ENCODE measurements at regions not wholly inside any gene's neighbourhood (a gene's known extent, or its start where the extent isn't known, plus 50 kb on each side); places are given as distances from the start of the nearest gene placed in this dataset.

- TF ChIP-seq CTCF (IDR thresholded peaks at IDR 0.05; ENCODE audit: low read length) (no peak), EZH2 (IDR thresholded peaks at IDR 0.05; ENCODE audit: borderline replicate concordance, low read length) (no peak)
Observed at GRCh38 chr3:7812490-7812889, 689.1 kb upstream of the LMCD1 start.

All from OCI-LY1 (cell line).